ENCODE measurements at regions not wholly inside any gene's neighbourhood (a gene's known extent, or its start where the extent isn't known, plus 50 kb on each side); places are given as distances from the start of the nearest gene placed in this dataset.

GRCh38 chr2:191506515-191506914 lies 171.4 kb upstream of the NABP1 start:
- TF ChIP-seq CTCF (IDR thresholded peaks at IDR 0.05), result no peak
- TF ChIP-seq POLR2A (IDR thresholded peaks at IDR 0.05), result no peak
